ENCODE measurements at regions not wholly inside any gene's neighbourhood (a gene's known extent, or its start where the extent isn't known, plus 50 kb on each side); places are given as distances from the start of the nearest gene placed in this dataset.

GRCh38 chr6:23600118-23600517 is 525.9 kb upstream of the NRSN1 start:
- no peaks in the 10 kb centered on the region for H3K27me3 ChIP-seq (ENCODE audit: control insufficient read depth, insufficient read depth, low read length)
- intact Hi-C loops (cut with micrococcal nuclease) (no loop called here), in situ Hi-C loops (cut with MboI; ENCODE audit: low sequenced_read_pairs) (no loop called here), dilution Hi-C loops (cut with HindIII; ENCODE audit: low sequenced_read_pairs, unreplicated experiment) (no loop called here)
- no peak overlapping the region for H2BK20ac ChIP-seq (ENCODE audit: low read depth, low read length)
- H3K23ac ChIP-seq (ENCODE audit: low read depth, low read length) = no peak overlapping the region
- no peaks in the 10 kb centered on the region for H3K79me1 ChIP-seq (ENCODE audit: low read depth in 1 of 2, low read length in 2 of 2)
- ChIA-PET POLR2A (ENCODE audit: unreplicated experiment) (no interaction called here), CTCF (no interaction called here)
- H3K4me3 ChIP-seq (ENCODE audit: insufficient read depth, low read depth, low read length) = no peak overlapping the region
- no TSS peak for BruUV-seq (replicated peaks)
- no peak overlapping the region for H3K27ac ChIP-seq (ENCODE audit: insufficient read depth, low read length)
- H4K91ac ChIP-seq (ENCODE audit: insufficient read depth, low read depth, low read length) = no peak overlapping the region
- H2AFZ ChIP-seq (replicated peaks; ENCODE audit: low read length, poor library complexity) = no peak overlapping the region
- H3K9me1 ChIP-seq (ENCODE audit: insufficient read depth, low read length) = no peaks in the 10 kb centered on the region
- TF ChIP-seq SMC3 (IDR thresholded peaks at IDR 0.05; ENCODE audit: low read depth, low read length) (no peak), POLR2A (IDR thresholded peaks at IDR 0.05; ENCODE audit: low read depth, low read length) (no peak), MXI1 (IDR thresholded peaks at IDR 0.05; ENCODE audit: borderline replicate concordance, low read depth, low read length) (no peak), NFE2L2 (IDR thresholded peaks at IDR 0.05; ENCODE audit: low read depth, low read length) (no peak), CEBPB (IDR thresholded peaks at IDR 0.05; ENCODE audit: low read depth, low read length) (no peak), BHLHE40 (IDR thresholded peaks at IDR 0.05; ENCODE audit: low read depth, low read length) (no peak)
- no peak overlapping the region for H3K9ac ChIP-seq (ENCODE audit: low read depth, low read length)
- H4K20me1 ChIP-seq (ENCODE audit: insufficient read depth, low read length) = no peaks in the 10 kb centered on the region
- no peak overlapping the region for H2BK120ac ChIP-seq (ENCODE audit: low read depth, low read length)
- H2AK9ac ChIP-seq (replicated peaks; ENCODE audit: low read depth, low read length, poor library complexity) = no peak overlapping the region
- no peak overlapping the region for H3K4ac ChIP-seq (ENCODE audit: low read depth, low read length)
- H3K36me3 ChIP-seq (ENCODE audit: control insufficient read depth, insufficient read depth, low read length) = no peaks in the 10 kb centered on the region
- DNase-seq (no peak), ATAC-seq (ENCODE audit: low read depth) (no peak)
- H2BK15ac ChIP-seq (ENCODE audit: low read depth, low read length) = no peak overlapping the region
- H3K4me2 ChIP-seq (ENCODE audit: low read depth, low read length) = no peak overlapping the region
- H4K5ac ChIP-seq (ENCODE audit: low read depth, low read length) = no peak overlapping the region
- H3K56ac ChIP-seq (ENCODE audit: extremely low read depth, insufficient read depth, low read length) = no peak overlapping the region
- H3K4me1 ChIP-seq (ENCODE audit: control insufficient read depth, insufficient read depth, low read length) = no peaks in the 10 kb centered on the region
- peaks cover 7% of the 10 kb centered on the region for H3K9me3 ChIP-seq (ENCODE audit: control insufficient read depth, insufficient read depth, low read length)
- no peak overlapping the region for H3K18ac ChIP-seq (ENCODE audit: low read depth, low read length)
- H2AK5ac ChIP-seq (ENCODE audit: low read depth, low read length) = no peak overlapping the region
- no peak overlapping the region for H3K14ac ChIP-seq (replicated peaks; ENCODE audit: low read depth, low read length)
- H2BK5ac ChIP-seq (ENCODE audit: low read depth, low read length, poor library complexity, severe bottlenecking) = no peak overlapping the region
- H4K8ac ChIP-seq (ENCODE audit: low read depth in 2 of 2, low read length in 2 of 2) = no peak overlapping the region
